ENCODE measurements at regions not wholly inside any gene's neighbourhood (a gene's known extent, or its start where the extent isn't known, plus 50 kb on each side); places are given as distances from the start of the nearest gene placed in this dataset.

DNA sequence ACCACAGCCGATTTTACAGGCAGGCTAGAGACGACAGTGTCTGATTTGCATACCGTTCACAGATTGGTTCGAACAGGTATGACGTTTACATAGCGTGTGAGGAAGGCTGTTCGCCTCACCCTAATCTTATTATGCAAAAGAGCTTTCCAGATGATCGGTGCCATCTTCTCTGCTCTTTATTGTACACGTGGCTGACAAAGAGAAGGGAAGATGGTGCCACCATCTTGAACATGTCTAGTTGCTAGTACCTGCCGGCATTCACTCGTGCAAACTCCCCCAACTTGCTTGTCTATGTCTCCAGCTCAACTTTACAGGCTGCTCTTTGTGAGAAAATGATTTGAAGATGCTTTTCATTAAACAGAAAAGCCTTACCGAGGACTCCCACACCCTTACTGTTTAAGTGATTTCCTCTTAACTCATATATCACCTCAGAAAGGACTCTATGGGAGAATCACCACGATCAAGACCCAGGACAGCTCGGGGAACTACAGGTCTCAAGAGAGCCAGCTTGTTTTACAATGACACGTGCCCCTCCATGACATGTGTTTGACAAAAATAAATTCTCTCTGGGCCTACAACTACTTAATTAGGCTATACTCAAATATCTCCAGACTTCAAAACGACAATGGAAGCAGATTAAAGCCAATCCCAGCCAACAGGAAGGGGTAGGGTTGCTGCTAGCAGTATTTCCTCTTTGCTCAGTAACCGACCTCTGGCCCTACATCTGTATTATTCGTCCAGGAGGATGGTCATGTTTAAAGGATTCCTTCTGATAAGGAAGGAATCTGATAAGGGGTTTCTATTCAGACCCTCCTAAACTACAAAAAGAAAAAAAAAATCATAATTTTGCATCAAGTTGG lies 480.6 kb downstream of the TMEM114 start:
- intact Hi-C loops (cut with micrococcal nuclease): no loop called here
- no peaks in the 10 kb centered on the region for H3K4me1 Mint-ChIP-seq (ENCODE audit: low read depth)
- no peak overlapping the region for H3K4me3 Mint-ChIP-seq
- H3K27ac Mint-ChIP-seq: no peak overlapping the region
- no peaks in the 10 kb centered on the region for H3K27me3 Mint-ChIP-seq (ENCODE audit: low read depth)
- no peak for DNase-seq
- CTCF ChIA-PET: no interaction called here
- peaks cover 8% of the 10 kb centered on the region for H3K9me3 Mint-ChIP-seq
- no peaks in the 10 kb centered on the region for H3K36me3 Mint-ChIP-seq (ENCODE audit: low read depth)

DNA sequence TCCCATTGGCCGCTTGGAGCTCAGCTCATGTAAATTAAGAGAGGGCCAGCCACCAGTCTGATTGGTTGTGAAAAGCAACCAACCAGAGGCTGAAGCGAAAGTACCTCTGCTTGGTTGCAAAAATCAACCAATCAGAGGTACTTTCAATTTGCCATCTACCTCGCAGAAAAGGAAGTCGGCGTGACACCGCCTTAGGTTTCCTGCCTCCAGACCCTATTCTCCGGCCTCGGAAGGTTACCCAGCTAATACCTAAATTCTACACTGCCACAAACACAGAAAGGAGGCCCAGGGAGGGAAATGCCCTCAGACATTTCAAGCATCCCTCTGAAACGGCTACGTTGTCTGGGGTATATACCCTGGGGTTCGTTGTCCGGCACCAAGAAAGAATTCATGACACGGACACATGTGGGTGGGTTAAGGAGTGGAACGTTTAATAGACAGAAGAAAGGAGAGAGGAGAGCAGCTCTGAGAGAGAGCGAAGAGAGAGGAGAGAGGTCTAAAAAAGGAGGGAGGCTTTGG lies 481.3 kb downstream of the TMEM114 start:
- Mint-ChIP-seq H3K36me3 (ENCODE audit: low read depth) (no peaks in the 10 kb centered on the region), H3K4me3 (no peak overlapping the region), H3K27me3 (ENCODE audit: low read depth) (no peaks in the 10 kb centered on the region), H3K9me3 (peaks cover 8% of the 10 kb centered on the region), H3K27ac (no peak overlapping the region), H3K4me1 (ENCODE audit: low read depth) (no peaks in the 10 kb centered on the region)
- intact Hi-C loops (cut with micrococcal nuclease): no loop called here
- CTCF ChIA-PET: no interaction called here
- no peak for DNase-seq

DNA sequence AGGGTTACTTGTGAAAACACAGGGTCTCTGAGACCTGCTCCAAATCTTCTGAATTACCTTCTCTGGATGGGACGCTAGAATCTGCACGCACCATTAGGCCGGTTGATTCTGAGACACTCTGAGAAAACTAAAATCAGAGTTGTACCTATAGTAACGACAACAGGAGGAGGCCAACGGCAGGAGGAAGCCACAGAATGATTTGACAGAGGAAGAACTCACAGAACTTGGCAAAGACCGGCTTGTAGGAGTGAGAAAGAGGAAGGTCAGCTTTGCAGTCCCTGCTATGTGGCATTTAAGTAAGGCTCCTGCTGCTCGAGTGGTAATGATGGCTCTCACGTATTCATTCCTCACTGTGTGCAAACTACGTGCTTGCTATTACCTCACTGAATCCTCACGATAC lies 483.0 kb downstream of the TMEM114 start:
- no peak for DNase-seq
- Mint-ChIP-seq H3K9me3 (no peaks in the 10 kb centered on the region), H3K36me3 (ENCODE audit: low read depth) (no peaks in the 10 kb centered on the region), H3K27me3 (ENCODE audit: low read depth) (no peaks in the 10 kb centered on the region), H3K4me3 (no peak overlapping the region), H3K4me1 (ENCODE audit: low read depth) (no peaks in the 10 kb centered on the region), H3K27ac (no peak overlapping the region)
- CTCF ChIA-PET: no interaction called here
- intact Hi-C loops (cut with micrococcal nuclease): no loop called here

- intact Hi-C loops (cut with micrococcal nuclease): no loop called here
- no peaks in the 10 kb centered on the region for H3K4me1 Mint-ChIP-seq (ENCODE audit: low read depth)
- no peak overlapping the region for H3K27ac Mint-ChIP-seq
Measured at GRCh38 chr16:8103649-8104289, 486.5 kb downstream of the TMEM114 start.

DNA sequence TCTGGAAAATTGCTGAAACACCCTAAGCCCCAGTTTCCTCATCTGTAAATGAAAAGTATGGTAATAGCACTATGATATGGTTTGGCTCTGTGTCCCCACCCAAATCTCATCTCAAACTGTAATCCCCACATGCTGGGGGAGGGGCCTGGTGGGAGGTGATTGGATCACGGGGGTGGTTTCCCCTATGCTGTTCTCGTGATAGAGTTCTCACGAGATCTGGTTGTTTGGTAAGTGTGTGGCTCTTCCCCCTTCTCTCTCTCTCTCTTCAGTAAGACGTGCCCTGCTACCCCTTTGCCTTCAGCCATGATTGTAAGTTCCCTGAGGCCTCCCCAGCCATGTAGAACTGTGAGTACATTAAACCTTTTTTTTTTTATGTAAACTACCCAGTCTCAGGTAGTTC lies 490.7 kb downstream of the TMEM114 start:
- CTCF ChIA-PET: no interaction called here
- H3K4me3 Mint-ChIP-seq: no peak overlapping the region
- H3K4me1 Mint-ChIP-seq (ENCODE audit: low read depth): no peaks in the 10 kb centered on the region
- intact Hi-C loops (cut with micrococcal nuclease): no loop called here
- peaks cover 2% of the 10 kb centered on the region for H3K36me3 Mint-ChIP-seq (ENCODE audit: low read depth)
- no peaks in the 10 kb centered on the region for H3K27me3 Mint-ChIP-seq (ENCODE audit: low read depth)
- H3K9me3 Mint-ChIP-seq: peaks cover 4% of the 10 kb centered on the region
- H3K27ac Mint-ChIP-seq: no peak overlapping the region
- no peak for DNase-seq

More at GRCh38 chr16:8103649-8104289, 486.5 kb downstream of the TMEM114 start:
- H3K27me3 Mint-ChIP-seq (ENCODE audit: low read depth): no peaks in the 10 kb centered on the region
- no peaks in the 10 kb centered on the region for H3K36me3 Mint-ChIP-seq (ENCODE audit: low read depth)
- H3K4me3 Mint-ChIP-seq: no peak overlapping the region
- peaks cover 1% of the 10 kb centered on the region for H3K9me3 Mint-ChIP-seq
- CTCF ChIA-PET: no interaction called here
- DNase-seq: no peak

DNA sequence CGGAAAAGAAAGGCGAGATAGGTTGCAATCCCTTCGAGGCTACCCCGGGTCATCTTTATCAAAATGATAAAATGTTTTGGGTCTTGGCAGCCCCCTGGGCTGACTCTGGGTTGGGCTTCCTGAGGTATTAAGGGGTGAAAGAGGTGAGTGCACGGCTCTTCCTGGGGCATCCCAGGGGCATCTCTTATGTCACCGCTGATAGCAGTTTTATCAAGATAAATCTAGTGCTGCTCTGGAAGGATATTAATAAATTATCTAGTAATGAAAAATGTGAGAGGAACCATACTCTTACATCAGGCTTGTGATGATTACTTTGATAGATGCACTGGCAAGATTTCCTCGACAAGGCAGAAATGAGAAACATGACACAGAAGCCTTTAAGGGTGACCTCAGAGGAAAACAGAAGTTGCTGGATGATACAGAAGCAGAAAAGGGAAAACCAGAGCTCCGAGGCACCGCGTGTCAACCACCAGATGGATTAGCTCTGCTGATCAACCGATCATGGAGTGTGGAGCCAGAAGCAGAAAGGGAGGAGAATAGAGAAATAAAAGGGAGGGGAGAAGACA lies 491.3 kb downstream of the TMEM114 start:
- Mint-ChIP-seq H3K4me3 (no peak overlapping the region), H3K9me3 (peaks cover 5% of the 10 kb centered on the region), H3K36me3 (ENCODE audit: low read depth) (peaks cover 2% of the 10 kb centered on the region), H3K27me3 (ENCODE audit: low read depth) (no peaks in the 10 kb centered on the region), H3K4me1 (ENCODE audit: low read depth) (no peaks in the 10 kb centered on the region), H3K27ac (no peak overlapping the region)
- intact Hi-C loops (cut with micrococcal nuclease): no loop called here
- CTCF ChIA-PET: no interaction called here
- no peak for DNase-seq

GRCh38 chr16:8096211-8096610 lies 494.1 kb downstream of the TMEM114 start:
- Mint-ChIP-seq H3K4me3 (no peak overlapping the region), H3K4me1 (ENCODE audit: low read depth) (no peaks in the 10 kb centered on the region), H3K36me3 (ENCODE audit: low read depth) (peaks cover 2% of the 10 kb centered on the region), H3K27ac (no peak overlapping the region), H3K27me3 (ENCODE audit: low read depth) (no peaks in the 10 kb centered on the region), H3K9me3 (peaks cover 5% of the 10 kb centered on the region)
- intact Hi-C loops (cut with micrococcal nuclease): no loop called here
- CTCF ChIA-PET: interaction anchor here (0.6 kb wide), 1 partner anchor 1558 kb away, joined by 4 read pairs; no protein-coding TSS in a partner anchor
- DNase-seq: no peak

DNA sequence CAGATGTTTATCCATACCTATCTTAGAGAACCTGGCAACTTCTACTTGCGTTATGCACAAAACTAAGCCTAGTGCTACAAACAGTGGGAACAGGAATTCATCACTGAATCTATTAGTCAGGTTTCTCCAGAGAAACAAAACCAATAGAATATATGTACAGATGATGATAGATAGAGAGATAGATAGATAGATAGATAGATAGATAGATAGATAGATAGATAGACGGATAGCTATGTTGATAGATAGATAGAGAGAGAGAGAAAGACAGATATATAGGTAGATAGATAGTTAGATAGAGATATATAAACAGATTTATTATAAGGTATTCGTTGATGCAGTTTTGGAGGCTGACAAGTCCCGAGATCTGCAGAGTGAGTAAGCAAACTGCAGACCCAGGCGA lies 495.6 kb downstream of the TMEM114 start:
- H3K4me3 Mint-ChIP-seq: no peak overlapping the region

GRCh38 chr16:8088820-8089338 lies 501.4 kb downstream of the TMEM114 start:
- H3K27me3 Mint-ChIP-seq (ENCODE audit: low read depth): no peaks in the 10 kb centered on the region
- no peak overlapping the region for H3K27ac Mint-ChIP-seq
- intact Hi-C loops (cut with micrococcal nuclease): no loop called here
- no peak for DNase-seq
- CTCF ChIA-PET: no interaction called here
- no peak overlapping the region for H3K4me3 Mint-ChIP-seq
- no peaks in the 10 kb centered on the region for H3K4me1 Mint-ChIP-seq (ENCODE audit: low read depth)
- H3K36me3 Mint-ChIP-seq (ENCODE audit: low read depth): no peaks in the 10 kb centered on the region
- H3K9me3 Mint-ChIP-seq: peaks cover 7% of the 10 kb centered on the region

More for the DNA sequence above, 495.6 kb downstream of the TMEM114 start:
- intact Hi-C loops (cut with micrococcal nuclease): no loop called here
- Mint-ChIP-seq H3K27ac (no peak overlapping the region), H3K9me3 (peaks cover 8% of the 10 kb centered on the region), H3K36me3 (ENCODE audit: low read depth) (peaks cover 2% of the 10 kb centered on the region), H3K4me1 (ENCODE audit: low read depth) (no peaks in the 10 kb centered on the region), H3K27me3 (ENCODE audit: low read depth) (no peaks in the 10 kb centered on the region)
- no peak for DNase-seq
- CTCF ChIA-PET: no interaction called here

DNA sequence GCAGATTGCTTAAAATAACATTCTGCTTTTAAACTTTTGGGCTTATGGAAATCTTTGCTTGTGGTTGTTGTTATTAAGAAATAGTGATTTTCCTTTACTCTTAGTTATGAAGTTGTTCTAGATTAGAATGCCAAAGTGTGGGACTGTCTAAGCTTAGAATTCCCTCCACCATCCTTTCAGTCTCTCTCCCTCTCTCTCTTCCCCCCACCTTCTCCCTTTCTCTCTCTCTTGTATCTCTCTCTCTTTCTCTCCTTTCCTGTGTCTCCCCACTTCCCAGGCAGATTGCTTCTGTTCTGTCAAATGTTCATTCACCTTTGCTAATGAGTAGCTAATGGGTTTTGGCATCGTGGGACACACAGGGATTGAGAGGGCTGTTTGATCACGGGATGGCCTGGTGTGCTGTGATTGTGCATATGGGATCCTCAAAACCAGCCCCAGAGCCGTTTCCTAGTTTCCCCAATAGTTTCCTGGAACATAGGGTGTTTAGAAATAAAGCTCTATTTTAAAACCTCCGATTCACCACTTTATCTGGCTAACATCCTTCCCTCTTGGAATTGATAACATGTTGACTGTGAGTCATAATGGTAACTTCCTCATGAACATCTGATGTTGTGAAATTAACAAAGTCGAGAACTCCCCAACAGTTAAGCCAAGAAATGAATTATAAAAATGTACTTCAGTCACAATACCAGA lies 502.6 kb downstream of the TMEM114 start:
- H3K9me3 Mint-ChIP-seq: peaks cover 7% of the 10 kb centered on the region
- CTCF ChIA-PET: no interaction called here
- no peak for DNase-seq
- no peak overlapping the region for H3K4me3 Mint-ChIP-seq
- H3K27ac Mint-ChIP-seq: no peak overlapping the region
- intact Hi-C loops (cut with micrococcal nuclease): no loop called here
- no peaks in the 10 kb centered on the region for H3K4me1 Mint-ChIP-seq (ENCODE audit: low read depth)
- H3K27me3 Mint-ChIP-seq (ENCODE audit: low read depth): no peaks in the 10 kb centered on the region
- no peaks in the 10 kb centered on the region for H3K36me3 Mint-ChIP-seq (ENCODE audit: low read depth)

DNA sequence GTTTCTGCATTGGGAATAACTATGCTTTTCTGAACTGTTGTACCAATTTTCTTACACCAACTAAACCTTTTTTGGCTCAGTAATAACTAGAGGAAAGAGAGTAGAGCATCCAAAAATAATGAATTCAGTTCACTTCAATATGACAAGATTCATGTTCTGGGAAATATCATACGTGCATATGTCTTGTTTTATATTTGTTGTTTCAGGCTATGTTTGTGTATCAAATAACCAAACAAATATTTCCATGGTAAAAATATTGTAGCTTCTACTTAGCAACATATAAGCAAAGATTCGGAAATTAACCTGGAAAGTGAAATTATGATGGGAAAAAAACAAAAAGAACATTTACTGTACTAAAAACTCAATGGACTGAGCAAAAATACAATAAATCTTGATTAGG lies 503.2 kb downstream of the TMEM114 start:
- Mint-ChIP-seq H3K27ac (no peak overlapping the region), H3K9me3 (peaks cover 7% of the 10 kb centered on the region), H3K27me3 (ENCODE audit: low read depth) (no peaks in the 10 kb centered on the region), H3K4me1 (ENCODE audit: low read depth) (no peaks in the 10 kb centered on the region), H3K36me3 (ENCODE audit: low read depth) (no peaks in the 10 kb centered on the region), H3K4me3 (no peak overlapping the region)
- intact Hi-C loops (cut with micrococcal nuclease): no loop called here
- DNase-seq: no peak
- CTCF ChIA-PET: no interaction called here

- DNase-seq: no peak
- Mint-ChIP-seq H3K27ac (no peak overlapping the region), H3K27me3 (ENCODE audit: low read depth) (no peaks in the 10 kb centered on the region), H3K9me3 (peaks cover 5% of the 10 kb centered on the region), H3K36me3 (ENCODE audit: low read depth) (no peaks in the 10 kb centered on the region), H3K4me1 (ENCODE audit: low read depth) (no peaks in the 10 kb centered on the region), H3K4me3 (no peak overlapping the region)
- CTCF ChIA-PET: no interaction called here
- intact Hi-C loops (cut with micrococcal nuclease): no loop called here
Measured at GRCh38 chr16:8084882-8085281, 505.4 kb downstream of the TMEM114 start.
